ENCODE measurements at regions not wholly inside any gene's neighbourhood (a gene's known extent, or its start where the extent isn't known, plus 50 kb on each side); places are given as distances from the start of the nearest gene placed in this dataset.

GRCh38 chr15:46660096-46660842 lies 1025.4 kb downstream of the SQOR start:
- POLR2A ChIA-PET, result no interaction called here
- no peaks in the 10 kb centered on the region for H3K27me3 Mint-ChIP-seq (ENCODE audit: low read depth)
- CTCF ChIA-PET, result no interaction called here

More at GRCh38 chr15:46660096-46660842, 1025.4 kb downstream of the SQOR start:
- peaks cover 8% of the 10 kb centered on the region for H3K4me1 Mint-ChIP-seq
- DNase-seq (ENCODE audit: low spot score) (no peak), ATAC-seq (no peak)
- H3K27ac Mint-ChIP-seq, result no peak overlapping the region
- no peak overlapping the region for H3K4me3 Mint-ChIP-seq
- no peaks in the 10 kb centered on the region for H3K9me3 Mint-ChIP-seq
- TF ChIP-seq E2F1 (CRISPR knock-in tag; IDR thresholded peaks at IDR 0.05) (no peak), CREB1 (CRISPR knock-in tag; IDR thresholded peaks at IDR 0.05) (no peak), ZNF138 (CRISPR knock-in tag; conservative IDR thresholded peaks at IDR 0.05) (no peak), TEAD1 (CRISPR knock-in tag; IDR thresholded peaks at IDR 0.05) (no peak), TEAD4 (CRISPR knock-in tag; IDR thresholded peaks at IDR 0.05) (no peak), ZBTB21 (CRISPR knock-in tag; IDR thresholded peaks at IDR 0.05; ENCODE audit: borderline replicate concordance) (no peak), ZMAT4 (CRISPR knock-in tag; IDR thresholded peaks at IDR 0.05) (no peak), IRF1 (CRISPR knock-in tag; IDR thresholded peaks at IDR 0.05) (no peak), SOX15 (CRISPR knock-in tag; IDR thresholded peaks at IDR 0.05) (no peak)
- TF ChIP-seq, protein P1, sequence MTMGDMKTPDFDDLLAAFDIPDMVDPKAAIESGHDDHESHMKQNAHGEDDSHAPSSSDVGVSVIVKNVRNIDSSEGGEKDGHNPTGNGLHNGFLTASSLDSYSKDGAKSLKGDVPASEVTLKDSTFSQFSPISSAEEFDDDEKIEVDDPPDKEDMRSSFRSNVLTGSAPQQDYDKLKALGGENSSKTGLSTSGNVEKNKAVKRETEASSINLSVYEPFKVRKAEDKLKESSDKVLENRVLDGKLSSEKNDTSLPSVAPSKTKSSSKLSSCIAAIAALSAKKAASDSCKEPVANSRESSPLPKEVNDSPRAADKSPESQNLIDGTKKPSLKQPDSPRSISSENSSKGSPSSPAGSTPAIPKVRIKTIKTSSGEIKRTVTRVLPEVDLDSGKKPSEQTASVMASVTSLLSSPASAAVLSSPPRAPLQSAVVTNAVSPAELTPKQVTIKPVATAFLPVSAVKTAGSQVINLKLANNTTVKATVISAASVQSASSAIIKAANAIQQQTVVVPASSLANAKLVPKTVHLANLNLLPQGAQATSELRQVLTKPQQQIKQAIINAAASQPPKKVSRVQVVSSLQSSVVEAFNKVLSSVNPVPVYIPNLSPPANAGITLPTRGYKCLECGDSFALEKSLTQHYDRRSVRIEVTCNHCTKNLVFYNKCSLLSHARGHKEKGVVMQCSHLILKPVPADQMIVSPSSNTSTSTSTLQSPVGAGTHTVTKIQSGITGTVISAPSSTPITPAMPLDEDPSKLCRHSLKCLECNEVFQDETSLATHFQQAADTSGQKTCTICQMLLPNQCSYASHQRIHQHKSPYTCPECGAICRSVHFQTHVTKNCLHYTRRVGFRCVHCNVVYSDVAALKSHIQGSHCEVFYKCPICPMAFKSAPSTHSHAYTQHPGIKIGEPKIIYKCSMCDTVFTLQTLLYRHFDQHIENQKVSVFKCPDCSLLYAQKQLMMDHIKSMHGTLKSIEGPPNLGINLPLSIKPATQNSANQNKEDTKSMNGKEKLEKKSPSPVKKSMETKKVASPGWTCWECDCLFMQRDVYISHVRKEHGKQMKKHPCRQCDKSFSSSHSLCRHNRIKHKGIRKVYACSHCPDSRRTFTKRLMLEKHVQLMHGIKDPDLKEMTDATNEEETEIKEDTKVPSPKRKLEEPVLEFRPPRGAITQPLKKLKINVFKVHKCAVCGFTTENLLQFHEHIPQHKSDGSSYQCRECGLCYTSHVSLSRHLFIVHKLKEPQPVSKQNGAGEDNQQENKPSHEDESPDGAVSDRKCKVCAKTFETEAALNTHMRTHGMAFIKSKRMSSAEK (CRISPR knock-in tag; IDR thresholded peaks at IDR 0.05; ENCODE audit: borderline replicate concordance), result no peak
- TF ChIP-seq, protein P2, sequence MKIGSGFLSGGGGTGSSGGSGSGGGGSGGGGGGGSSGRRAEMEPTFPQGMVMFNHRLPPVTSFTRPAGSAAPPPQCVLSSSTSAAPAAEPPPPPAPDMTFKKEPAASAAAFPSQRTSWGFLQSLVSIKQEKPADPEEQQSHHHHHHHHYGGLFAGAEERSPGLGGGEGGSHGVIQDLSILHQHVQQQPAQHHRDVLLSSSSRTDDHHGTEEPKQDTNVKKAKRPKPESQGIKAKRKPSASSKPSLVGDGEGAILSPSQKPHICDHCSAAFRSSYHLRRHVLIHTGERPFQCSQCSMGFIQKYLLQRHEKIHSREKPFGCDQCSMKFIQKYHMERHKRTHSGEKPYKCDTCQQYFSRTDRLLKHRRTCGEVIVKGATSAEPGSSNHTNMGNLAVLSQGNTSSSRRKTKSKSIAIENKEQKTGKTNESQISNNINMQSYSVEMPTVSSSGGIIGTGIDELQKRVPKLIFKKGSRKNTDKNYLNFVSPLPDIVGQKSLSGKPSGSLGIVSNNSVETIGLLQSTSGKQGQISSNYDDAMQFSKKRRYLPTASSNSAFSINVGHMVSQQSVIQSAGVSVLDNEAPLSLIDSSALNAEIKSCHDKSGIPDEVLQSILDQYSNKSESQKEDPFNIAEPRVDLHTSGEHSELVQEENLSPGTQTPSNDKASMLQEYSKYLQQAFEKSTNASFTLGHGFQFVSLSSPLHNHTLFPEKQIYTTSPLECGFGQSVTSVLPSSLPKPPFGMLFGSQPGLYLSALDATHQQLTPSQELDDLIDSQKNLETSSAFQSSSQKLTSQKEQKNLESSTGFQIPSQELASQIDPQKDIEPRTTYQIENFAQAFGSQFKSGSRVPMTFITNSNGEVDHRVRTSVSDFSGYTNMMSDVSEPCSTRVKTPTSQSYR (CRISPR knock-in tag; IDR thresholded peaks at IDR 0.05), result no peak
- TF ChIP-seq, protein P3, sequence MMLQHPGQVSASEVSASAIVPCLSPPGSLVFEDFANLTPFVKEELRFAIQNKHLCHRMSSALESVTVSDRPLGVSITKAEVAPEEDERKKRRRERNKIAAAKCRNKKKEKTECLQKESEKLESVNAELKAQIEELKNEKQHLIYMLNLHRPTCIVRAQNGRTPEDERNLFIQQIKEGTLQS (CRISPR knock-in tag; conservative IDR thresholded peaks at IDR 0.05), result no peak
- H3K36me3 Mint-ChIP-seq, result no peaks in the 10 kb centered on the region

All from WTC11 (cell line).